ENCODE measurements at regions not wholly inside any gene's neighbourhood (a gene's known extent, or its start where the extent isn't known, plus 50 kb on each side); places are given as distances from the start of the nearest gene placed in this dataset.

- Histone ChIP-seq H3K79me2 (ENCODE audit: control insufficient read depth, insufficient read depth, low read length) (no peaks in the 10 kb centered on the region), H3K36me3 (ENCODE audit: control insufficient read depth in 2 of 2, insufficient read depth in 2 of 2, low read length in 1 of 2) (peaks cover 0 to 3% of the 10 kb centered on the region in 2 experiments; a peak in 1 of 4 replicates), H3K27ac (ENCODE audit: control insufficient read depth, insufficient read depth) (no peak overlapping the region), H3K27me3 (replicated peaks in 1 of 2; ENCODE audit: control insufficient read depth in 2 of 2, insufficient read depth in 2 of 2, low read length in 1 of 2) (no peaks in the 10 kb centered on the region), H3K4me3 (no peak overlapping the region), H3K4me1 (ENCODE audit: control insufficient read depth, insufficient read depth, low read length) (peaks cover 20% of the 10 kb centered on the region), H2AFZ (ENCODE audit: control insufficient read depth, low read depth, low read length) (no peak overlapping the region), H3K4me2 (ENCODE audit: control insufficient read depth, insufficient read depth) (no peak overlapping the region), H3K9me3 (replicated peaks; ENCODE audit: control insufficient read depth, insufficient read depth, low read length) (no peaks in the 10 kb centered on the region; the same call in 2 of the 3 replicates), H4K20me1 (ENCODE audit: control insufficient read depth, insufficient read depth) (no peaks in the 10 kb centered on the region), H3K9ac (ENCODE audit: control insufficient read depth, insufficient read depth, low read length) (no peak overlapping the region)
- POLR2A ChIA-PET: no interaction called here
- TF ChIP-seq CHD2 (IDR thresholded peaks at IDR 0.05; ENCODE audit: borderline replicate concordance, low read depth, low read length) (no peak), SIX5 (IDR thresholded peaks at IDR 0.05; ENCODE audit: low read depth, low read length, severe bottlenecking) (no peak), ZNF687 (IDR thresholded peaks at IDR 0.05) (no peak)
- TF ChIP-seq, protein P1, sequence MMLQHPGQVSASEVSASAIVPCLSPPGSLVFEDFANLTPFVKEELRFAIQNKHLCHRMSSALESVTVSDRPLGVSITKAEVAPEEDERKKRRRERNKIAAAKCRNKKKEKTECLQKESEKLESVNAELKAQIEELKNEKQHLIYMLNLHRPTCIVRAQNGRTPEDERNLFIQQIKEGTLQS (IDR thresholded peaks at IDR 0.05; ENCODE audit: borderline replicate concordance, extremely low read depth, low read depth, low read length): no peak
- no TSS peak for BruUV-seq (replicated peaks)
- SMC1A ChIA-PET (ENCODE audit: uncharacterized antibody, unreplicated experiment): interaction anchor here (1.1 to 1.7 kb wide), 4 partner anchors 10 to 161 kb away, joined by 3 to 5 read pairs (median 4); no protein-coding TSS in a partner anchor
- RAD21 ChIA-PET (ENCODE audit: unreplicated experiment): interaction anchor here (1.1 kb wide), 1 partner anchor 160 kb away, joined by 4 read pairs; no protein-coding TSS in a partner anchor
- WGBS (ENCODE audit: insufficient coverage, insufficient replicate concordance, low lambda C conversion rate, missing lambda C conversion rate): 100% methylated on average over 4 of the region's 4 CpGs
- no peak for DNase-seq (ENCODE audit: low read depth, low spot score)
- ATAC-seq: no peak
- intact Hi-C loops (cut with micrococcal nuclease; ENCODE audit: unreplicated experiment) (no loop called here), in situ Hi-C loops (cut with MboI) (no loop called here)
- no peak for FAIRE-seq
- CTCF ChIA-PET: interaction anchor here (0.5 to 2.5 kb wide), 6 partner anchors 9 to 348 kb away, joined by 3 to 10 read pairs (median 4); no protein-coding TSS in a partner anchor
Observed at GRCh38 chr1:184821658-184822057, 67.0 kb upstream of the EDEM3 start.

All from GM12878 (cell line).